Stimulated activated CD8-positive, alpha-beta memory T cell treated with anti-CD3 and anti-CD28 coated beads, Interleukin-15, amount 100 ng/mL, for 48 hours (primary cell): ENCODE measurements at regions not wholly inside any gene's neighbourhood (a gene's known extent, or its start where the extent isn't known, plus 50 kb on each side); places are given as distances from the start of the nearest gene placed in this dataset.

ENCODE experiments used
- DNase-seq, 2 donors: peaks; one replicate each; pipeline ENCODE4 v3.0.0-alpha.2; 2020; ENCODE audit warnings: low read depth in 2 of 2

- no peak for DNase-seq
Measured at GRCh38 chr4:180560896-180561295, 1682.3 kb upstream of the TENM3 start.

GRCh38 chr4:180564026-180564425 is 1679.2 kb upstream of the TENM3 start:
- DNase-seq = no peak

GRCh38 chr4:180564448-180564847 is 1678.8 kb upstream of the TENM3 start:
- DNase-seq = no peak

GRCh38 chr4:180565856-180566431 is 1677.3 kb upstream of the TENM3 start:
- no peak for DNase-seq

GRCh38 chr4:180566492-180566891 is 1676.7 kb upstream of the TENM3 start:
- DNase-seq = no peak

GRCh38 chr4:180567080-180567479 is 1676.1 kb upstream of the TENM3 start:
- no peak for DNase-seq

- no peak for DNase-seq
Measured at GRCh38 chr4:180571516-180572055, 1671.6 kb upstream of the TENM3 start.

GRCh38 chr4:180578175-180578574 is 1665.0 kb upstream of the TENM3 start:
- no peak for DNase-seq

GRCh38 chr4:180581061-180581460 is 1662.1 kb upstream of the TENM3 start:
- no peak for DNase-seq

GRCh38 chr4:180587379-180587778 is 1655.8 kb upstream of the TENM3 start:
- no peak for DNase-seq

- no peak for DNase-seq
Measured at GRCh38 chr4:180589575-180589974, 1653.6 kb upstream of the TENM3 start.

- no peak for DNase-seq
Measured at GRCh38 chr4:180596888-180597483, 1646.2 kb upstream of the TENM3 start.

- DNase-seq = no peak
Measured at GRCh38 chr4:180598281-180598680, 1644.9 kb upstream of the TENM3 start.

GRCh38 chr4:180603791-180604190 is 1639.4 kb upstream of the TENM3 start:
- no peak for DNase-seq

- no peak for DNase-seq
Measured at GRCh38 chr4:180610324-180610723, 1632.9 kb upstream of the TENM3 start.

- DNase-seq = no peak
Measured at GRCh38 chr4:180615746-180616145, 1627.5 kb upstream of the TENM3 start.

GRCh38 chr4:180617196-180617595 is 1626.0 kb upstream of the TENM3 start:
- no peak for DNase-seq

- DNase-seq = no peak
Measured at GRCh38 chr4:180618396-180618795, 1624.8 kb upstream of the TENM3 start.

GRCh38 chr4:180619440-180619839 is 1623.8 kb upstream of the TENM3 start:
- no peak for DNase-seq

GRCh38 chr4:180622254-180622653 is 1620.9 kb upstream of the TENM3 start:
- DNase-seq = no peak

- DNase-seq = no peak
Measured at GRCh38 chr4:180625653-180626052, 1617.5 kb upstream of the TENM3 start.

- no peak for DNase-seq
Measured at GRCh38 chr4:180630012-180630665, 1613.1 kb upstream of the TENM3 start.

- no peak for DNase-seq
Measured at GRCh38 chr4:180634306-180634705, 1608.9 kb upstream of the TENM3 start.
